Mesendoderm (in vitro differentiated cells): ENCODE measurements at regions not wholly inside any gene's neighbourhood (a gene's known extent, or its start where the extent isn't known, plus 50 kb on each side); places are given as distances from the start of the nearest gene placed in this dataset.

Source experiments
- DNase-seq: peaks from one replicate; pipeline ENCODE4 v3.0.0; 2013
- H2AK5ac ChIP-seq: 2 replicates; pipeline ENCODE4 v1.6.1; 2013; ENCODE audit warnings: low read length, inconsistent platforms
- H2BK120ac ChIP-seq: 2 replicates; pipeline ENCODE4 v1.6.1; 2013; ENCODE audit warnings: low read depth, mild to moderate bottlenecking, low read length, moderate library complexity, mixed read lengths
- H2BK15ac ChIP-seq: replicated peaks from 2 replicates; pipeline ENCODE4 v1.6.1; 2013; ENCODE audit warnings: low read depth, mild to moderate bottlenecking, moderate library complexity
- H2BK5ac ChIP-seq: 2 replicates; pipeline ENCODE4 v1.6.1; 2013; ENCODE audit warnings: low read length, inconsistent platforms
- H3K18ac ChIP-seq: 2 replicates; pipeline ENCODE4 v1.6.1; 2013; ENCODE audit warnings: mild to moderate bottlenecking, low read length, mixed read lengths
- H3K23ac ChIP-seq: one replicate; pipeline ENCODE4 v1.6.1; 2013; ENCODE audit warnings: low read length
- H3K27ac ChIP-seq: 2 replicates; pipeline ENCODE4 v1.5.1; 2013; ENCODE audit warnings: low read depth, mild to moderate bottlenecking, inconsistent platforms, low read length, moderate library complexity
- H3K27me3 ChIP-seq: 2 replicates; pipeline ENCODE4 v1.6.1; 2013; ENCODE audit warnings: low read length, control low read depth, mild to moderate bottlenecking, inconsistent platforms; ENCODE audit not compliant: insufficient read depth, poor library complexity
- H3K36me3 ChIP-seq: 2 replicates; pipeline ENCODE4 v1.6.1; 2013; ENCODE audit warnings: low read length, inconsistent platforms; ENCODE audit not compliant: control insufficient read depth, insufficient read depth
- H3K4ac ChIP-seq: one replicate; pipeline ENCODE4 v1.6.1; 2013; ENCODE audit warnings: low read depth, mild to moderate bottlenecking, low read length, moderate library complexity
- H3K4me1 ChIP-seq: 2 replicates; pipeline ENCODE4 v1.6.1; 2013; ENCODE audit warnings: low read depth, low read length, inconsistent platforms; ENCODE audit not compliant: control insufficient read depth
- H3K4me2 ChIP-seq: 2 replicates; pipeline ENCODE4 v1.6.1; 2013; ENCODE audit warnings: low read length
- H3K4me3 ChIP-seq: 2 replicates; pipeline ENCODE4 v1.5.1; 2013; ENCODE audit warnings: mild to moderate bottlenecking, low read length
- H3K56ac ChIP-seq: one replicate; pipeline ENCODE4 v1.6.1; 2013; ENCODE audit warnings: low read length
- H3K79me1 ChIP-seq: 2 replicates; pipeline ENCODE4 v1.6.1; 2013; ENCODE audit warnings: low read length, inconsistent platforms
- H3K79me2 ChIP-seq: 2 replicates; pipeline ENCODE4 v1.6.1; 2013; ENCODE audit warnings: mild to moderate bottlenecking, low read length; ENCODE audit not compliant: control insufficient read depth, insufficient read depth
- H3K9ac ChIP-seq: 2 replicates; pipeline ENCODE4 v1.6.1; 2013; ENCODE audit warnings: low read length, inconsistent platforms
- H4K5ac ChIP-seq: one replicate; pipeline ENCODE4 v1.6.1; 2013; ENCODE audit warnings: low read length
- H4K8ac ChIP-seq: one replicate; pipeline ENCODE4 v1.6.1; 2013; ENCODE audit warnings: low read depth, mild to moderate bottlenecking, control low read depth, low read length, moderate library complexity
- whole genome bisulfite sequencing: extraction: QIAGEN DNeasy Blood & Tissue Kit; methylation state at CpG from one replicate; pipeline ENCODE4 v1.1.7; 2013; ENCODE audit warnings: low lambda C conversion rate, missing lambda C conversion rate; ENCODE audit not compliant: insufficient coverage; ENCODE audit errors: extremely low coverage; 5-methylcytosine and 5-hydroxymethylcytosine counted together

- H3K27me3 ChIP-seq: no peaks in the 10 kb centered on the region
Measured at GRCh38 chr5:67379753-67380152, 183.2 kb upstream of the CD180 start.

GRCh38 chr5:67378256-67378655 is 181.7 kb upstream of the CD180 start:
- Histone ChIP-seq H2BK120ac (no peak overlapping the region), H3K36me3 (no peaks in the 10 kb centered on the region), H2AK5ac (no peak overlapping the region), H3K27me3 (no peaks in the 10 kb centered on the region), H3K9ac (no peak overlapping the region), H4K5ac (no peak overlapping the region), H2BK5ac (no peak overlapping the region), H3K4me3 (no peak overlapping the region), H3K4me2 (no peak overlapping the region), H2BK15ac (no peak overlapping the region), H3K56ac (no peak overlapping the region), H3K79me1 (no peaks in the 10 kb centered on the region), H3K18ac (no peak overlapping the region), H4K8ac (no peak overlapping the region), H3K27ac (no peak overlapping the region), H3K4ac (no peak overlapping the region), H3K4me1 (no peaks in the 10 kb centered on the region), H3K79me2 (no peaks in the 10 kb centered on the region), H3K23ac (no peak overlapping the region)
- WGBS: no CpG with 5 or more reads among the region's 1 CpG
- no peak for DNase-seq

More at GRCh38 chr5:67379753-67380152, 183.2 kb upstream of the CD180 start:
- Histone ChIP-seq H3K36me3 (no peaks in the 10 kb centered on the region), H3K4me1 (no peaks in the 10 kb centered on the region), H2BK15ac (no peak overlapping the region), H3K4me3 (no peak overlapping the region), H2AK5ac (no peak overlapping the region), H3K4ac (no peak overlapping the region), H3K79me1 (no peaks in the 10 kb centered on the region), H3K79me2 (no peaks in the 10 kb centered on the region), H3K23ac (no peak overlapping the region), H3K27ac (no peak overlapping the region), H4K5ac (no peak overlapping the region), H3K56ac (no peak overlapping the region), H3K9ac (no peak overlapping the region), H2BK120ac (no peak overlapping the region), H2BK5ac (no peak overlapping the region), H3K18ac (no peak overlapping the region), H4K8ac (no peak overlapping the region), H3K4me2 (no peak overlapping the region)
- no CpG with 5 or more reads among the region's 2 CpGs for WGBS
- DNase-seq: no peak

- H3K36me3 ChIP-seq: no peaks in the 10 kb centered on the region
- H3K9ac ChIP-seq: no peak overlapping the region
- no peak overlapping the region for H3K56ac ChIP-seq
- no CpG with 5 or more reads among the region's 4 CpGs for WGBS
- no peak for DNase-seq
- H3K27me3 ChIP-seq: no peaks in the 10 kb centered on the region
- no peak overlapping the region for H3K4me3 ChIP-seq
- no peak overlapping the region for H3K4me2 ChIP-seq
- H4K8ac ChIP-seq: no peak overlapping the region
- no peak overlapping the region for H2BK120ac ChIP-seq
- H4K5ac ChIP-seq: no peak overlapping the region
- no peak overlapping the region for H2AK5ac ChIP-seq
- no peak overlapping the region for H3K23ac ChIP-seq
- H3K79me1 ChIP-seq: no peaks in the 10 kb centered on the region
- no peak overlapping the region for H2BK15ac ChIP-seq
- no peak overlapping the region for H3K18ac ChIP-seq
- H2BK5ac ChIP-seq: no peak overlapping the region
- no peak overlapping the region for H3K27ac ChIP-seq
- H3K4me1 ChIP-seq: no peaks in the 10 kb centered on the region
- H3K4ac ChIP-seq: no peak overlapping the region
- H3K79me2 ChIP-seq: no peaks in the 10 kb centered on the region
Measured at GRCh38 chr5:67377631-67378030, 181.0 kb upstream of the CD180 start.

GRCh38 chr5:67375606-67376005 is 179.0 kb upstream of the CD180 start:
- no peak overlapping the region for H3K27ac ChIP-seq
- H3K79me1 ChIP-seq: no peaks in the 10 kb centered on the region
- no peak for DNase-seq
- no peaks in the 10 kb centered on the region for H3K4me1 ChIP-seq
- H3K9ac ChIP-seq: no peak overlapping the region
- H3K79me2 ChIP-seq: no peaks in the 10 kb centered on the region
- no peak overlapping the region for H3K4me2 ChIP-seq
- H3K56ac ChIP-seq: no peak overlapping the region
- no peak overlapping the region for H4K5ac ChIP-seq
- no peak overlapping the region for H3K23ac ChIP-seq
- H3K4me3 ChIP-seq: no peak overlapping the region
- no CpG with 5 or more reads among the region's 2 CpGs for WGBS
- H2BK15ac ChIP-seq: no peak overlapping the region
- H2BK120ac ChIP-seq: no peak overlapping the region
- H3K4ac ChIP-seq: no peak overlapping the region
- no peak overlapping the region for H4K8ac ChIP-seq
- no peaks in the 10 kb centered on the region for H3K36me3 ChIP-seq
- no peak overlapping the region for H2AK5ac ChIP-seq
- H3K27me3 ChIP-seq: no peaks in the 10 kb centered on the region
- H3K18ac ChIP-seq: no peak overlapping the region
- H2BK5ac ChIP-seq: no peak overlapping the region

- no peak overlapping the region for H3K4ac ChIP-seq
- WGBS: no CpG with 5 or more reads among the region's 2 CpGs
- H4K5ac ChIP-seq: no peak overlapping the region
- H3K27ac ChIP-seq: no peak overlapping the region
- no peak overlapping the region for H3K9ac ChIP-seq
- H3K36me3 ChIP-seq: no peaks in the 10 kb centered on the region
- H4K8ac ChIP-seq: no peak overlapping the region
- no peak overlapping the region for H3K18ac ChIP-seq
- no peak overlapping the region for H2AK5ac ChIP-seq
- no peak overlapping the region for H3K4me3 ChIP-seq
- no peak for DNase-seq
- no peaks in the 10 kb centered on the region for H3K79me1 ChIP-seq
- H3K56ac ChIP-seq: no peak overlapping the region
- H3K27me3 ChIP-seq: no peaks in the 10 kb centered on the region
- no peaks in the 10 kb centered on the region for H3K79me2 ChIP-seq
- H2BK5ac ChIP-seq: no peak overlapping the region
- no peak overlapping the region for H2BK15ac ChIP-seq
- H3K23ac ChIP-seq: no peak overlapping the region
- no peak overlapping the region for H3K4me2 ChIP-seq
- no peaks in the 10 kb centered on the region for H3K4me1 ChIP-seq
- H2BK120ac ChIP-seq: no peak overlapping the region
Measured at GRCh38 chr5:67374378-67374777, 177.8 kb upstream of the CD180 start.

GRCh38 chr5:67373518-67373917 is 176.9 kb upstream of the CD180 start:
- H2AK5ac ChIP-seq: no peak overlapping the region
- H3K27me3 ChIP-seq: no peaks in the 10 kb centered on the region
- no peak overlapping the region for H2BK5ac ChIP-seq
- no peaks in the 10 kb centered on the region for H3K79me2 ChIP-seq
- no peak overlapping the region for H3K56ac ChIP-seq
- no peak overlapping the region for H2BK120ac ChIP-seq
- no peaks in the 10 kb centered on the region for H3K36me3 ChIP-seq
- no peak for DNase-seq
- H3K4me3 ChIP-seq: no peak overlapping the region
- no peak overlapping the region for H3K4ac ChIP-seq
- H3K79me1 ChIP-seq: no peaks in the 10 kb centered on the region
- H3K27ac ChIP-seq: no peak overlapping the region
- no peak overlapping the region for H2BK15ac ChIP-seq
- no peak overlapping the region for H4K8ac ChIP-seq
- H3K4me2 ChIP-seq: no peak overlapping the region
- H3K4me1 ChIP-seq: no peaks in the 10 kb centered on the region
- H4K5ac ChIP-seq: no peak overlapping the region
- WGBS: no CpG with 5 or more reads among the region's 1 CpG
- no peak overlapping the region for H3K23ac ChIP-seq
- no peak overlapping the region for H3K18ac ChIP-seq
- H3K9ac ChIP-seq: no peak overlapping the region
